Upper lobe of left lung (tissue), 6 donors: ENCODE measurements at regions not wholly inside any gene's neighbourhood (a gene's known extent, or its start where the extent isn't known, plus 50 kb on each side); places are given as distances from the start of the nearest gene placed in this dataset.

Experiments used
- ATAC-seq, 2 donors: fragments of 200-7000 bp; cut with Tn5 transposase; one replicate each; pipeline ENCODE4 v1.9.1; 2022; ENCODE audit warnings: mild to moderate bottlenecking in 2 of 2, moderate library complexity in 2 of 2; ENCODE audit not compliant: low FRiP score in 2 of 2
- DNase-seq, 2 donors: peaks; one replicate each; pipeline ENCODE4 v3.0.0-alpha.2; 2019 to 2020
- H3K27ac ChIP-seq, 4 donors: fragments of 200-600 bp; sonication (generic); one replicate each; pipeline ENCODE4 v1.5.1; 2016 to 2019
- H3K27me3 ChIP-seq, 4 donors: fragments of 200-600 bp; sonication (generic); one replicate each; pipeline ENCODE4 v1.5.1; 2017 to 2019
- H3K36me3 ChIP-seq, 4 donors: fragments of 200-600 bp; sonication (generic); one replicate each; pipeline ENCODE4 v1.5.1; 2016 to 2019
- H3K4me1 ChIP-seq, 4 donors: fragments of 200-600 bp; sonication (generic); one replicate each; pipeline ENCODE4 v1.5.1; 2018 to 2019
- H3K4me3 ChIP-seq, 4 donors: fragments of 200-600 bp; sonication (generic); one replicate each; pipeline ENCODE4 v1.5.1; 2017 to 2019; ENCODE audit warnings: mild to moderate bottlenecking in 2 of 4, moderate library complexity in 1 of 4
- H3K9me3 ChIP-seq, 4 donors: fragments of 200-600 bp; sonication (generic); one replicate each; pipeline ENCODE4 v1.5.1; 2018 to 2019
- CTCF ChIP-seq, 6 experiments: fragments of 450-650 bp in 4 of 6; fragments of 200-600 bp in 2 of 6; sonication (generic) in 2 of 6; IDR thresholded peaks; one replicate each; pipeline ENCODE4 v1.5.1; 2016 to 2019; ENCODE audit warnings: antibody characterized with exemption in 6 of 6
- EP300 ChIP-seq, 4 donors: sonication (generic); formaldehyde crosslinking; IDR thresholded peaks; one replicate each; pipeline ENCODE4 v1.5.1; 2017; ENCODE audit warnings: antibody characterized with exemption in 4 of 4, control low read depth in 2 of 4
- POLR2A ChIP-seq, 4 donors: fragments of 450-650 bp; IDR thresholded peaks; one replicate each; pipeline ENCODE4 v1.5.1; 2016 to 2017; ENCODE audit warnings: antibody characterized with exemption in 4 of 4, mild to moderate bottlenecking in 2 of 4
- POLR2AphosphoS5 ChIP-seq, 2 donors: sonication (generic); formaldehyde crosslinking; IDR thresholded peaks; one replicate each; pipeline ENCODE4 v1.5.1; 2017; ENCODE audit warnings: antibody characterized with exemption in 2 of 2
- WGBS, 2 donors: methylation state at CpG; one replicate each; pipeline ENCODE4 v1.1.5; 2017 to 2018; 5-methylcytosine and 5-hydroxymethylcytosine counted together
- donor health status: DM: no; HTN: no; CAD: no; lungs with moderate emphysema.
- donor health status: DM: no; HTN: yes; CAD: no; lungs with severe emphysema.

DNA sequence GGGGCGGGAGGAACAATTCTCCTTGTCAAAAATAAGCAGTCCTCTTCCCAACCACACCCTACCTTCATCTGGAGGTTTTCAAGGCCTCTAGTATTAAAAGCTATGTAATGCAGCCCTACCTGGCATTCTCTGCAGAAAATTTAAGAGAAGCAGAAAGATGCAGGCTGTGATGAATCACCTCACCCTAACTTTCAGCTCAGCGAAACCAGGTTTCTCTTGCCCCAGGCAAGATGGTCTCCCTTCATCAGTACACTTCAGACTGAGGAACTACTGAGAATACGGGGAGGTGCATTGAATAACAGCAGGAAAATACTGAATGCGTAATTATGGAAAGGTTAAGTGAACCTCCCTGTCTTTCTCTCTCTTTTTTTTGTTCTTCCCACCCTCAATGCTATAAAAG lies 437.6 kb upstream of the KLF12 start:
- no peak for ATAC-seq
- peaks cover 6 to 11% (median 7%) of the 10 kb centered on the region in 4 donors for H3K4me1 ChIP-seq
- no peaks in the 10 kb centered on the region for H3K27me3 ChIP-seq
- H3K36me3 ChIP-seq: no peaks in the 10 kb centered on the region
- DNase-seq: no peak
- TF ChIP-seq POLR2AphosphoS5 (IDR thresholded peaks at IDR 0.05): no peak
- no peak for TF ChIP-seq EP300 (IDR thresholded peaks at IDR 0.05)
- TF ChIP-seq POLR2A (IDR thresholded peaks at IDR 0.05): no peak
- TF ChIP-seq CTCF (IDR thresholded peaks at IDR 0.05): no peak
- 89 to 94% methylated on average over 4 of the region's 4 CpGs for WGBS, 2 donors
- H3K27ac ChIP-seq: no peak overlapping the region
- no peaks in the 10 kb centered on the region for H3K9me3 ChIP-seq
- no peak overlapping the region for H3K4me3 ChIP-seq

- H3K36me3 ChIP-seq: no peaks in the 10 kb centered on the region
- DNase-seq (no peak), ATAC-seq (no peak)
- no peak overlapping the region for H3K4me3 ChIP-seq
- no peak overlapping the region for H3K27ac ChIP-seq
- no peaks in the 10 kb centered on the region for H3K27me3 ChIP-seq
- TF ChIP-seq EP300 (IDR thresholded peaks at IDR 0.05) (no peak), POLR2AphosphoS5 (IDR thresholded peaks at IDR 0.05) (no peak), CTCF (IDR thresholded peaks at IDR 0.05) (no peak), POLR2A (IDR thresholded peaks at IDR 0.05) (no peak)
- WGBS, 2 donors: 88 to 97% methylated on average over 2 of the region's 2 CpGs
- no peaks in the 10 kb centered on the region for H3K9me3 ChIP-seq
- H3K4me1 ChIP-seq: peaks cover 4 to 8% (median 6%) of the 10 kb centered on the region in 4 donors
Measured at GRCh38 chr13:74570834-74571233, 436.6 kb upstream of the KLF12 start.

DNA sequence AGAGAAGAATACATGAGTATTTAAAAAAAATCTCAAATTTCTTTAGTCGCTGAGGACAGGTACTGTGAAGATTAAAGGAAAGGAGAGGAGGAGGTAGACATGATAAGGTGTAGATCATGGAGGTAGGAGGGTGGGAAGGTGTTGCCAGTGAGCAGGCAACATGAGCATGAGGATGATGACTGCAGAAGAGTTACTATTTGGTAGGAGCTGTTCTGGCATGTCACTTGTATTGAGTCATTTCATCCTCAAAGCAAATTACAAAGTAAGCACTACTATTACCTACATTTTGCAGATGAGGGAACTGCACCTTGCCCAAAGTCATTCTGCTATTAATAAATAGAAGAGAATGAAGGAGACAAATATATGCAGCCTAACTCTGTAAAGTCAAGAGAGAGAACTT lies 435.8 kb upstream of the KLF12 start:
- ATAC-seq: no peak
- H3K4me1 ChIP-seq: no peaks in the 10 kb centered on the region
- 90 to 94% methylated on average over 1 of the region's 1 CpG for WGBS, 2 donors
- no peak overlapping the region for H3K4me3 ChIP-seq
- DNase-seq: no peak
- TF ChIP-seq POLR2A (IDR thresholded peaks at IDR 0.05): no peak
- TF ChIP-seq POLR2AphosphoS5 (IDR thresholded peaks at IDR 0.05): no peak
- TF ChIP-seq CTCF (IDR thresholded peaks at IDR 0.05): no peak
- TF ChIP-seq EP300 (IDR thresholded peaks at IDR 0.05): no peak
- no peaks in the 10 kb centered on the region for H3K36me3 ChIP-seq
- H3K27me3 ChIP-seq: no peaks in the 10 kb centered on the region
- H3K9me3 ChIP-seq: no peaks in the 10 kb centered on the region
- H3K27ac ChIP-seq: no peak overlapping the region

- no peaks in the 10 kb centered on the region for H3K36me3 ChIP-seq
Measured at GRCh38 chr13:74569251-74569650, 435.0 kb upstream of the KLF12 start.

More at GRCh38 chr13:74569251-74569650, 435.0 kb upstream of the KLF12 start:
- ATAC-seq (no peak), DNase-seq (no peak)
- no peaks in the 10 kb centered on the region for H3K27me3 ChIP-seq
- no peaks in the 10 kb centered on the region for H3K9me3 ChIP-seq
- H3K4me3 ChIP-seq: no peak overlapping the region
- 0 to 3% methylated on average over 1 of the region's 1 CpG for WGBS, 2 donors
- no peak overlapping the region for H3K27ac ChIP-seq
- TF ChIP-seq EP300 (IDR thresholded peaks at IDR 0.05) (no peak), POLR2A (IDR thresholded peaks at IDR 0.05) (no peak), POLR2AphosphoS5 (IDR thresholded peaks at IDR 0.05) (no peak), CTCF (IDR thresholded peaks at IDR 0.05) (no peak)
- H3K4me1 ChIP-seq: no peaks in the 10 kb centered on the region
